ENCODE measurements at regions not wholly inside any gene's neighbourhood (a gene's known extent, or its start where the extent isn't known, plus 50 kb on each side); places are given as distances from the start of the nearest gene placed in this dataset.
"Not testable (repeated sequence)": the region's sequence is repeated elsewhere in the genome, so short reads cannot be mapped to it uniquely, and the experiment has no call there.

DNA sequence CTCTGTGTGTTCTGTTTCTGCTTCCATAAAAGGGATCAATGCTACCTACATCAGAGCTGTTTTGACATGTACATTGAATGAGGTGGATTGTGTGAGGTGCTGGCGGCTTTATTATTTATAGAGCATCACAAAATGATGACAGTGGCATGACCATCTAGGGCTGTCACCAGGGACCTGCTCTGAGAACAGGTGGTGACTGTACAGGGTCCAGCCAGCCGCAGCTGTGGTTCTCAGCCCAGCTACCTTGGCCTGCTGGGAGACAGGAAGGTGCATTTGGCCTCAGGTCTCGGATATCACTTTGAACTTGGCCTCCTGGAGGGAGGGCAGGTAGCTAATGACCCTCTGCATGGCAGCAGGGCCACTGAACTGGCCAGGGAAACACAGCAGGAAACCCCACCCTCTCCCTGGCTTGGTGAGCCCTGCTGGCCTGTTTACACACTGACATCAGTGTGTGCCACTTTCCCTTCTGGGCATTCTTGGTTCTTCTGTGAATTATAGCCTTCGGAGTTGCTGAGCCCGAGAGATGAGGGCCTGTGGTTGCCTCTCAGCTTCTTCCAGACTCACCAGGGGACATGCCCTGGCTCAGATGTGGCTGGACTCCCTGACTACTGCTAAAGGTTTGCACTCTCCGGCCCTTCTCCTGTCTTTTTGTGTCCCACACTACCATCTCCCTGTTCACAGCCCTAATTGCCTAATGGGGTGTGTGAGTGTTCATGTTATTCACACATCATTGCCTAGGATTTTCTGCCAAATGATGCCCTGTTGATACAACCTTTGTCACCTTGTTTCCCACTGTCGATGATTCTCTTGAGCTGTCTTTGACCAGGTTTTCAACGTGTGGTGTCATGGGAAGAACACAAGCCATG is 109.2 kb upstream of the RAB12 start:
- no peak for DNase-seq

DNA sequence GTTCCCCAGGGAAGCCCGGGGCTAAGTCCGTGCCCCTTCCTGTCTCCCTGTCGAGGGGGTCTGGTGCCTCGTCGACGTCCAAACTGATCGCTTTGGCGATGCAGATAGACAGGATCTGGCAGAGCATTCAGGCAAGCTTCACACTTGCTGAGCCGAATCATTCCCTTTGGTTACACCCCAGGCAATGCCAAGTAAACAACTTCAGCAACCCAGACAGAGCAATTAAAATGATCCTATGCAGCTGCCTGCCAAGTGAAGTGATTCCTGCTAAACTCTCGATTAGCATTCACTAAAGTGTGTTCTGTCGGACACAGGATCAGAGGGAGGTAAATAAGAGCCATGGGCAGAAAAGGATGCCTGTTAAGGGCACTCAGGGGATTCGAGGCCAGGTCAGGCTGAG is 108.2 kb upstream of the RAB12 start:
- no peak for DNase-seq

DNA sequence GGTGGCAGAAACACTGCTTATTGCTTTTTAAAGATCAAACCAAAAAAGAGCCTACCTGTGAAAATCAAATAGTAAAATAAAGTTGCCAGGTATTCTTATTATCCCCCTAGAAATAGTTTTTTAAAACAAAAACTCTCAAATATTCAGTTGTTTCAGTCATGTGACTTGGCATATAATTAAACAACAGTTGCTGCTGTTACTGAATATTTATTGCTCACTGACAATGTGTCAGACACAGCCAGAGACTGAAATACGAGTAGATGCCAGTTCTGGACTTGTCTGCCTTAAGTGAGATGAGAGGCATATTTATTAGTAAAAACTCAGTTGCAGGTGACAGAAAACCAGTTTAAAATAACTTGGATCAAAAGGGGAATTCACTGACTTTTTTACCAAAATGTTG is 106.0 kb upstream of the RAB12 start:
- no peak for DNase-seq

DNA sequence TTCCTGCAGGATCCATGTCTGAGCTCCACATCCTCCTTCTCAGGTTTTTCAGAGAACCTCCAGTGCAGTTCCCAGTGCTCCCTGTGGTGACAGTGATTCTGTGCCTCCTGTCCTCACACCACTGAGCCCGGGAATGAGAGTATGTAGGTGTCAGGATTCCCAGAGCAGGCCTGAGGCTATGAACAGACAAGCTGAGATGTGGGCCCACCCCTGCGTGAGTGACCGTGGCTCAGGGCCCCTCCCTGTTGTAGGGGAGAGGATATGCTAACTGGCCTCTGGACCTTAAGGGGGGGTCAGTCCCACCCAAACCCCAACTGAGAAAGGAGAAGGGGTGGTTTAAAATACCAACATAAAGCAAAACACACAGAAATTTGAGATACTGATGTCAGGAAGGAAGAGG is 104.8 kb upstream of the RAB12 start:
- no peak for DNase-seq

DNA sequence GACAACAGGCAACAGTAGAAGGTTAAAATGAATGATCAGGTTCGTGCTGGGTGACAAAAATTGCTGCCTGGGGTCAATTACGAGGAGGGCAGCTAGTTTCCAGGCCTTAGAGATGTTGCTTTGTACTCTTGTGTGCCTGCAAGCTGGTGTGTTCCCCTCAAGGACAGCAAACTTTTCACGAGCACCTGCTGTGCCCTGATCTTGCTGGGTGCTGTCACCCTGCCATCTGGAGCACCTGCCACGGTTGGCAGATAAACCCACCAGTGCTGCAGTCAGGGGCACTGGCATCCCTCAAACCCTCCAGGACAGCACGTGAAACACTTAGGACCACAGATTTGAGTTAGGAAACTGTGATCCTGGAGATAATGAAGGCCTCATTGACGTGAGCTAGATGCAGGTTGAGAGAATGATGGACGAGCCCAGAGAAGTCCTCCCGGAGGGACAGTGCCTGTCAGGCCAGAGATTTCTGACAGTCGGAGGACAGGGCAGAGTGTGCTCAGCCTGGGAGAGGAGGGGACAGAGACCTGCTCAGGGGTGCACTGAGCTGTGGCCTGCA is 104.3 kb upstream of the RAB12 start:
- DNase-seq, result no peak

DNA sequence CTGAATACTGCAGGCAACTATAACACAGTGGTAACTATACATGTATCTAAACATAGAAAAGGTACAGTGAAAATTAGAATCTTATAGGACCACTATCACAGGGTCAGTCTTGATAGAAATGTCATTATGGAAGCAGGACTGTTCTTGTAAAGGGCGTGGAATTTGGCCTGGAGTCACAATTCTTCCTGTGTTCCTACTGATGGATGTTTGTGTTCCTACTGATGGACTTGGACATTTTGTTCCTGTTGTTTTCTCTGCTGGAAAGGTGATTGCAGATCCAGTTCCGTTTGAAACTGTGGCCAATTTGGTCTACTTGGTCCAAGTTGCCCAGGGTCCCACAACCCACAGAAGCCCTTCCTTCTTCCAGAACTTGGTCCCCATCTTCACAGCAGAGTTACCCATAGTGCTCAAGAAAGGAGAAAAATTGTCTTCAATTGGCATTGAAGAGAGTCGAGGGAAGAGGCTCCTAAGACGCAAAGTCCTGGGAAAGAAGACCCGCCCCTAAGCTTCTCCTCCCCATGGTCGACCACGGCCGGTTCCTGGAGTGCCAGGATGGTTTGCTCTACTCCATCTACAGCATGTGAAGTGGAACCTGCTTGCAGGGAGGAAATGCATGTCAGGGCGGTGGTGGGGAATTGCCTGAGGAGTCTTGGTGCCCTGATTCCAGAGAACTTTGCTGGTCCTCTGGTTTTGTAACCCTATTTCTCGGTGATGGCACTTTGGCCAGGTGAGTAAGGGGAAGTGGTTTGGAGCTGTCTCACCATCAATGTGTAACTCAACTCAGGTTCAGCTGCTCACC is 102.8 kb upstream of the RAB12 start:
- no peak for DNase-seq

DNA sequence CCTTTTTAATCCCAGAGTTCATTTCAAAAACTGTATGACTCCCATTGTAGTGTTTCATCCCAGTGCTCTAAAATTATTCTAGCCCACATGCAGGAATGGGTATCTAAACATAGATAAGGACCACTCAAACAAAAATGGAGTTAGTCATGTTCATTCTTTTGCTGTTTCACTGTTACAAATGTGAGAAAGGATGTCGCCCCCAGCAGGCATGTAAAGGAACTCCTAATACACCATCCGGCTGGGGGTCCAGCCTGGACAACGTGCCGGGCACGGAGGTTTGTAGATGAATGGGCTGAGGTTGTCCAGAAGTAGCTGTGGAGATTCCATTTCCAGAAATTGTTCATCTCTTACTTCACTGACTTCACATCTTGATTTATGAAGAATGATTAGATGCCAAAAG is 101.9 kb upstream of the RAB12 start:
- no peak for DNase-seq

DNA sequence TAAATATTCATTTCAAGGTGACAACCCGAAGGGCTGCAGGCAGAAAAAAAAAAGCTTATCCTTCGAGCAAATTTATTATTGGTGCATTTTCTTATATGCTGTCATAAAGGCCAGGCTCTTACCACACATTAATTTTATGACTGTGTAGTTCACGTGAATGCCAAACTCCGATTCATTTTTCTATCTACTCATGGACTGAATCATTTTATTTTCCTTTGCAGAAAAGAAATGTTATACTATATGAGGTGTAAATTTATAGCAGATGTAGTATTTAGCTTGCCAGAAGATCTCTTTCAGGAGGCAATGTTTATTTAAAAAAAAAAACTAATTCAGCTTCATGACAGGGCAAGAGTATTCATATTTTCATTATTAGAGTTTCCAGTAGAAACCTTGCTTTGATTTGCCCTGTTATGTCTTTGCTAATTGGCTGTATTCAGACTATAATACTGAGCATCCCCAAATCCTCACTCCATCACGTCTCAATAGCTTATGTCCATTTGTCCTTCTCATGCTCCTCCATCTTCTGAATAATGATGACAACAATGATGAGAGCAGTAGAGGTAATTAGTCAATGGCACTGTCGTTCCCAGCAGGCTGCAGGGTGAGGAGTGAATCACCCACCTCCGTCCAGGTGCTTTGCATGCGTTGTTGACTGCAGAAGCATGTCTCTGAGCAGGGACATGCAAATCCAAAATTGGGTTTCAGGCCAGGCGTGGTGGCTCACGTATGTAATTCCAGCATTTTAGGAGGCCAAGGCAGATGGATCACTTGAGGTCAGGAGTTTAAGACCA is 101.1 kb upstream of the RAB12 start:
- DNase-seq, result peak; percentile 17

DNA sequence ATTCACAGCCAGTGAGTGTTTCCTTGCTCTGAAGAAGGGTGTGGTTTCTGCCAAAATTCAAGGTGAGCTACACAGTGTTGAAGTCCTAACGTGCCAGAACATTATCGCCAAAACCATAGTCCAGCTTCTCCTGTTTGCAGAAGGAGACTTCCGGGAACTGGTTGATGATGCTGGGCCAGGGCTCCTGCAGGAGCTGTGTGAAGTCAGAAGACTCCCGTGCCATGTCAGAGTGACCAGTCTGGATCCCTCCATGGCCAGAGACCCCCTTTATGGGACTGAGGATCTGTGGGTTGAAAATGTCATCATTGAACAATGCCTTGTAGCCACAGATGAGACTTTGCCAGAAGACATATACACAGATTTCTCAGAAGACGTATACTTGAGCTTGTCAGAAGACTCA is 96.0 kb upstream of the RAB12 start:
- no peak for DNase-seq

DNA sequence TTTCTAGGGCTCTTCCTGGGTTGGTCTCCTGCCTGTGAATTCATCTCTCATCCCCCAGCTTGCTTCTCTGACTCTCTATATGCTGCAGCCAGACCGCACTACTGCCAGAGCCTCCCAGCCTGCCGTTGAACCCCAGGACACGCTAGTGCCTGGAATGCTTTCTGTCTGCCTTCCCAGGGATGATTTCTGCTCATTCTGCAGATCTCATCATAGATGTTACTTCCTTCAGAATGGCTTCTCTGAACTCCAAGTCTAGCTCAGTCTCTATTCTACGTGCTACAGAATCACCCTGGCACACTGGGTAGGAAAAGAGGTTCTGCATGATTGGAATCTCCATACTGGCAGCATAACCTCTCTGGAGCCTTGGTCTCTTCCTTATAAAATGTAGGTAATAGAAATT is 94.8 kb upstream of the RAB12 start:
- DNase-seq, result no peak

DNA sequence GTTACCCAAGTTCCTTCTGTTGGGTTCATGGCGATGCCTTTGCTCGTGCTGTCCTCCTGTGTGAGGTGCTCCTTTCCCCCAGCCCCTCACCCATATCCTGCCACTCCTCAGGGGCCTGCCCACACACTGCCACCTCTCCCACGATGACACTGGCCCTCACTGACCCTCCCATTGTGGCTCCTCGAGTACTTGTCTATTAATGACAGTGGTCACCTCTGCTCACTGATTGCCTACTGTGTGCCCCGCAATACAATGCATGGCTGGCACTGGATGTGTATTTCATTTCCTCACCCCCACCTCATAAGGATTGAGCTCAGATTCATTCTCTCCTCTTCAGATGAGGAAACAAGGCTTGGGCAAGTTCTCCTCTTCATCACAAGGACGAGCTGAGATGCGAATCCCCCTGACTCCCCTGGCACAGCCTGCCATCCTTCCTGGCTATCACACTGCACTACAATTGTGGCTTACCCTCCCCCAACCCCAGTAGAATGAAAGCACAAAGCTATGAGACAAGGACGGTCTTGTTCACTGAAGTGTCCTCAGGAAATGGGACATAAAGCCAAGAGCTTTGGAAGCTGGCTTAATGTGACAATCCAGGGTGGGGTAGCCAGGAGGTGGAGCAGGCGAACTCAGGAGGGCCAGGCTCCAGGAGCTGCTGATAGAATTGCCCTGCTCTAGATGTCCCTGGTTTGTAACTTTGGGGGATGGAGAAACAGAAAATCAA is 93.9 kb upstream of the RAB12 start:
- no peak for DNase-seq

DNA sequence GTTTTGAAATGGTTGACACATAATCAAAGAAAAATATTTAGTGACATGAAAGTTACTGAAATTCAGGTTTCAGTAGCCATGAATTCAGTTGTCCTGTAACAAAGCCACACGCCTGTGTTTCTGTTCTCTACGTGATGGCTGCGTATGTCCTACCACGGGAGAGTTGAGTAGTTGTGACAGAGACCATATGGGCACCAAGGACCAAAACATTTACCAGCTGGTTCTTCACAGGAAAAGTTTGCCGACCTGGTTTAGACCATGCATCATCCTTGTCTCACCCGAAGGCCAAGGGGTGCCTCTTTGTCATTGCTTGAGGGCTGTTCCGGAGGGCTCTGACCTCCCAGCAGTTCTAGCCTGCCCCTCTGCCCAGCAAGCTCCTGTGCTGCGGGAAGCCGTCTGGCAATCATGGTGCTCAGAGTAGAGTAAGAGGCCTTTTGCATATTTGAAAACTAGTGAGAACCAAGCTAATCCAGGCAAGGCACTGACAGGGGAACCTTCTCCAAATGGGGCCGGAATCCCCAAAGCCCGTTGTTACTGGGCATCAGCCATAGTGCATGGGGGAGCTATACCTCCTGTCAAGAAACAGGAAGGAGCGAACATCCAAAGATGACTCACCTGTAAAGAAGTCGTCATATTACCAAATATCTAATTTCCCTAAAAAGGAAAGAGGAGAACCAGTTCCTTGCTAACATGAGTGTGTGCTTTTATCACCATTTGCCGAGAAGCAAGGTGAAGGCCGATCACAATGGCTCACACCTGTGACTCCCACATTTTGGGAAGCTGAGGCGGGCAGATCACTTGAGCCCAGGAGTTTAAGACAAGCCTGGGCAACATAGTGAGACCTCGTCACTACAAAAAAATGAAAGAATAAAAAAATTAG is 92.6 kb upstream of the RAB12 start:
- no peak for DNase-seq

DNA sequence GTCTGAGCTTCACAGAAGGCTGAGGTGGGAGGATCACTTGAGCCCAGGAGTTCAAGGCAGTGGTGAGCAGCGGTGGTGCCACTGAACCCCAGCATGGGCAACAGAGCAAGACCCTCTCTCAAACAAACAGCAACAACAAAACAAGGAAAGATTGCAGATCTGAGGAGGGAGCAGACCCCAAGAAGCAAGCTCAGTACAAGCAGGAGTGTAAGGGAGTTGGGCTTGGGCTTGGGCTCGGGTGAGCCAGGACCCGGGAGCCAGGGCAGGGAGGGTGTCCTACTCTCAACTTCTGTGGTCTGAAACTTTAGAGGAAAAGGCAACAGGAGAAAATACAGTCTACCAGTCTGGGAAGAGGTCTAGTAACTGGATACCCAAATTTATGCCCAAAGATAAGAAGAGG is 92.0 kb upstream of the RAB12 start:
- DNase-seq, result no peak

DNA sequence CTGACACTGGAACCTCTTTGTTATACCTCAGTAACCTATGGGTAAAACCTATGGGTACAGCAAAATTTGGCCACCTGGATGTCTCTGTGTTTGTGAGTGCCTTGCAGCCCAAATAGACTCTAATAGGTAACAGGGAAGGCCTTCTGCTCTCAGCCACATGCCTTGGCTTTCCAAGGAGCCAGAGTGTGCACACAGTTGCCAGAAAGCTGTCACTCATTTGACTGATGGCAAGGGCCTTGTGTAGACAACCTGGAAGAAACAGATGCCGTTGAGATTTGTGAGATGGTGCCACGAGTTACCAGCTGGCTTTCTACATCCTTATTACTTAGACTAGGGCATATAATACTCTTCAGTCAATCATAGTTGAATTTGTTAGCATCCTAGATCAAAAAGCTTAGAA is 90.1 kb upstream of the RAB12 start:
- DNase-seq, result no peak

DNA sequence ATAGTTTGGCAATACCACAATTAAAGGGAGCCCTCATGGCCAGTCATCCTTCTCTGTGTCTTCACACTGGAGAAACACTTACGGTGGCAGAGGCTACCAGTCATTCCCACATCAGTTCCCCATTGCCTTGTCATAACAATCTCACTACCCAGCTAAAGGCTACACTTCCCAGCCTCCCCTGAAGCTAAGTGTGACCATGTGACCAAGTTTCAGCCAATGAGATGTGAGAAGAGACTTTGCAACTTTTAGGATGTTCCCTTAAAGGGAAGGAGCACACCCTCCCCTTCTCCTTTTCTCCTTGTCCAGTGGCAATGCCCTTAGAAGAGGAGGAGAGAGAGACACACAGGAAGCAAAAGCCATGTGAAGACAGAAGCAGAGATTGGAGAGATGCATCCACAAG is 89.0 kb upstream of the RAB12 start:
- DNase-seq, result no peak

DNA sequence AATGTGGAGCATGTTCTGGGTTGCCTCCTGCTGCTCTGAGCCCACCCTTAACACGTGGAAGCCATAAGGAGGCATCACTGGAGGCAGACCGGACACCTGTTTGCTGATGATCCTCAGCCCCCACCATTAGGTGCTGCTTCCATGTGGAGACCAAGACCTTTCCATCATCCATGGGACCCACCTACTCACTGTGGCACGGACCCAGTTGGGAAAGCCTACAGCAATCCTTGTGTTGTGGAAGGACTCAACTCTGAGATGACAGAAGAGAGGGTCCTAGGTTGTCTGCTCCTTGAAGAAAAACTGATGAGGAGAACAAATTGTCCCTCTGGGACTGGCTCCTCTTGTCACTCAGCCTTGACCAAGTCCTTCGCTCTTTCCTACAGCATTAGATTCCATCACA is 86.5 kb upstream of the RAB12 start:
- no peak for DNase-seq

DNA sequence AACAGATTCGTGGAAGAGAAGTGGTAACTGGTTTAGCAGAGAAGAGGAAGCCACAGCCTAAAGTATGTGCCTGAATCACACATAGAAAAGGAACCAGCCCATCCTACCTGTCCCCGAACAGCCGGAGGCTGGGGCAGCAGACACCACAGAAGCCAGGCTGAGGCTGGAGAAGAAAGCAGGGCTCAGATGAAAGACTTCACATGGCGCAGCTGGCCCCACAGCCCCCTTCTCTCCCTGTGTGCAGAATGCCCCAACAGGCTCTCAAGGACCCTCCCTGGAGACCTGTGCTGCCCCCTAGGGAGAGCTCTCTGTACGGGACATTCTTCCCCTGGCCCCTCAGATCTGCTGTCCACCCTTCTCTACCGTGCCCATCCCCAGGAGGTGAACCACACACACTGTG is 83.5 kb upstream of the RAB12 start:
- DNase-seq, result no peak

DNA sequence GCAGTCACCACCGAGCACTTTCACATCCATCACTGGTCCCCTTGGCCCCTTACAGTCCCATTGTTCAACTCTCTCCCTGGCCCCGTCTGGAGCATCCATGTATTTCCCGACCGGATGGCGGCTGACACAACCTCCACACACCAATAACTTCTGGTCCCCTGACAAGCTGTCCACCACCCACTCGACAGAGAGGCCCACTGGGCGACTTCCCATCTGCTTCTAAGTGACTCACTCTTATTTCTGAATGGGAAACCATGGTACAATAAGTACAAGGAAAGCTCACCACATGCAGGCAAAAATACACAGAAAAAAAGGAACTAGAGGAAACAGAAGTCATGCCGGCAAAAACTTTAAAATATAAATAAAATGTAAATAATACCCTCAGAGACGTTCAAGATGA is 82.9 kb upstream of the RAB12 start:
- DNase-seq, result no peak

DNA sequence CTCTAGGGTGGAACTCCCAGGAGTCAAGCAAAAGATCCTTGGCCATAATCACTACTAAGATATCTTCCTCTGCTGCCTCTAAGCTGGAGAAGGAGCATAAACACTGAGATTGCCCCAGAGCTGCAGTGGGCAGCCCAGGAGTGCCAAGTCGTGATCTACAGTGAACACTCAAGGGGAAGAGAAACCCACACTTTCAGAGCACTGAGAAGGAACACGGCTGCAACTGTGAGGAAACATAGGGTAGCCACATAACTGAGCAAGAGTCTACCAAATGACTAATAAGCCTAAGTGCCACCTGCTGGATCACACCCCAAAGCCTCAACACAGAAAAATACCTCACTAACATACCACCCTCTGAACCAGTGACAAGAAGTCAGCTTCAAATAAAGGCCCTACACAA is 79.6 kb upstream of the RAB12 start:
- DNase-seq, result no peak

DNA sequence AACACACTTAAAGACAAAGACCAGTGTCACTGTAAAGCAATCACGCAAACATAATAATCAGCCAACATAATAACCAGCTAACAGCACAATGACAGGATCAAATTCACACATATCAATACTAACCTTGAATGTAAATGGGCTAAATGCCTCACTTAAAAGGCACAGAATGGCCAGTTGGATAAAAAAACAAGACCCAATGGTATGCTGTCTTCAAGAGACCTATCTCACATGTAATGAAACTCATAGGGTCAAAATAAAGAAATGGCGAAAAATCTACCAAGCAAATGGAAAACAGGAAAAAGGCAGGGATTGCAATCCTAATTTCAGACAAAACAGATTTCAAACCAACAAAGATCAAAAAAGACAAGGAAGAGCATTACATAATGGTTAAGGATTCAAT is 78.2 kb upstream of the RAB12 start:
- not testable (repeated sequence) for DNase-seq

DNA sequence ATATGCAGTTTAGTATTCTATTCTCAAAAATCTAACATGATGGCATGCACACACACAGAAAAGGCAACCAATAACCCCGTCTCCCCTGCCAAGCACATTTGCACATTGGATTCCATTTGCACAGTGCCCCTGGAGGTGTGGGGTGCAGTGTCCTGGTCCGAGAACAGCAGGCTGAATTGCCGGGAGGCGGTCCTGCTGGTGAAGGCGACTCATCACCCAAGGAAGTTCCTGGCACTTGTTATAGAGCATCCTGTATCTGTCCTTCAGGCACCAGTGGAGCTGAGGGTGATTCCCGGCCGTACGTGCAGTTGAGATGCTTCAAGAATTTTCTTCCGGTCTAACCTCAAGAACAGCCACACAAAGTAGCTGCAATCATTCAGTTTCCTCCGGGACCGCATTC is 73.0 kb upstream of the RAB12 start:
- no peak for DNase-seq

Data from muscle of arm (tissue), 1 donor.